ENCODE measurements at regions not wholly inside any gene's neighbourhood (a gene's known extent, or its start where the extent isn't known, plus 50 kb on each side); places are given as distances from the start of the nearest gene placed in this dataset.

DNA sequence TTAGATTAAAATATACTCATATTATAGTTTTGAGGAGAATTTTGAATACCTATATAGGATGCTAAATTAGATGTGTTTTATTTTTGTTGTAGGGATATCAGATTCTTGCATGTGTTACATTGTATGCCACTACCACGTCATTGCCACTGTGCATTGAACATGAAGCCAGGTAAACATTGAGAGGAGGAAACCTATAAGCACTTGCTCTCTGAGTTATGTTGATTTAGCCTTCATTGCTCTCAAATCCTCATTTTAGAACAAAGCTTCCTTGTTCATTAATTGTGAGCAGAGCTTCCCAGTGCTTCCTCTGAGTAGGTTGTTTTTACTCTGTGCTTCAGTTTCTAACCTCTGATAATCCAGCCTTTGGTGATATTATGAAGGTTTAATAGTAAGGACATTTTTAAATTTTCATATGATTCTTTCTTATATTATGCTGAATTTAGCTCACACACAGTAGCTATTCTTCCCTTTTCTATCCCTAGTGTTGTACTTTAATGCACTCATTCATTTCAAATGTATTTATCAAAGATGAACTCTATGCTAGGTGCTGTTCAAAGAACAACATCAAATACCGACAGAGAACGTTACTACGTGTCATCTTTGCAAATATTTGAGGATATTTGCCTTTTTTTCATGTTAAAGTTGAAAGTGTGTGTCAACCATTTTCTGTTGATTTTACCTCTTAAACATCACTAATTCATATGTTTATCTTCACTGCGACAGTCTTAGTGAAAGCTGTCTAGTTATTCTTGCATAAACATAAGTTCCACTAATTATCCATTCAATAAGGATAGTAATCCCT lies 1448.0 kb upstream of the MIR17HG start:
- no peaks in the 10 kb centered on the region for H3K27me3 Mint-ChIP-seq
- no peaks in the 10 kb centered on the region for H3K4me1 Mint-ChIP-seq (ENCODE audit: unreplicated experiment)
- H3K4me3 Mint-ChIP-seq, result no peak overlapping the region
- TF ChIP-seq, protein P1, sequence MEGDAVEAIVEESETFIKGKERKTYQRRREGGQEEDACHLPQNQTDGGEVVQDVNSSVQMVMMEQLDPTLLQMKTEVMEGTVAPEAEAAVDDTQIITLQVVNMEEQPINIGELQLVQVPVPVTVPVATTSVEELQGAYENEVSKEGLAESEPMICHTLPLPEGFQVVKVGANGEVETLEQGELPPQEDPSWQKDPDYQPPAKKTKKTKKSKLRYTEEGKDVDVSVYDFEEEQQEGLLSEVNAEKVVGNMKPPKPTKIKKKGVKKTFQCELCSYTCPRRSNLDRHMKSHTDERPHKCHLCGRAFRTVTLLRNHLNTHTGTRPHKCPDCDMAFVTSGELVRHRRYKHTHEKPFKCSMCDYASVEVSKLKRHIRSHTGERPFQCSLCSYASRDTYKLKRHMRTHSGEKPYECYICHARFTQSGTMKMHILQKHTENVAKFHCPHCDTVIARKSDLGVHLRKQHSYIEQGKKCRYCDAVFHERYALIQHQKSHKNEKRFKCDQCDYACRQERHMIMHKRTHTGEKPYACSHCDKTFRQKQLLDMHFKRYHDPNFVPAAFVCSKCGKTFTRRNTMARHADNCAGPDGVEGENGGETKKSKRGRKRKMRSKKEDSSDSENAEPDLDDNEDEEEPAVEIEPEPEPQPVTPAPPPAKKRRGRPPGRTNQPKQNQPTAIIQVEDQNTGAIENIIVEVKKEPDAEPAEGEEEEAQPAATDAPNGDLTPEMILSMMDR (conservative IDR thresholded peaks at IDR 0.05), result no peak
- DNase-seq (ENCODE audit: extremely low spot score, unreplicated experiment), result no peak
- no peaks in the 10 kb centered on the region for H3K36me3 Mint-ChIP-seq
- no peaks in the 10 kb centered on the region for H3K9me3 Mint-ChIP-seq
- H3K27ac Mint-ChIP-seq, result no peak overlapping the region

DNA sequence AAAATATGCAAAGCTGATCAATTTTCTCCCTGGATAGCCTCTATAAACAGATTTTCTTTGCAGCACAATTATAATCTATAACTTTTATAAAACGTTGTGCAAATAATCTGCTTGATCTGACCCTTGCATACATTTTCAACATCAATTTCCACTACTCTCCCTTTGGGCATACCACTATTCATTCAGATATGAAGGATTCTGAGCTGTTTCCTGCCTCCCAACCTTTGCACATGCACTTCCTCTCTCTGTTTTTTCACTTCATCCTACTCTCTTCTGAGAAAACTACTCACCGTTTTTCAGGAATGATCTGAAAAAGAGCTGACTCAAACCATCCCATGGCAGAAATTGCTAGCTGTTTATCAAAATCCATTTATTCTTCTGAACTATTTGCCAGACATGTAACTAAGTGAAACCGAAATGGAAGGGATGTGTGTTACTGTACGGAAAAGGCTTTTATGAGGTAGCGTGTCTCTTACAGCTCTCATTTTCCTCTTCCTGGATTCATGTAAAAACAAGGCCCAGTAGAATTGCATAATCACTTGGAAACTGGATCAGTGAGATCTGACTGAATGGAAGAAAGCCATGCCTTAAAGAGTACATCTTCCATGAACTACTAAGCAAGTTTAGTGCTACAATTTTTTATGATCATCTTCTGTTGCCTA lies 1447.3 kb upstream of the MIR17HG start:
- no peaks in the 10 kb centered on the region for H3K9me3 Mint-ChIP-seq
- DNase-seq (ENCODE audit: extremely low spot score, unreplicated experiment), result no peak
- TF ChIP-seq, protein P1 (conservative IDR thresholded peaks at IDR 0.05), result no peak
- no peaks in the 10 kb centered on the region for H3K36me3 Mint-ChIP-seq
- no peak overlapping the region for H3K27ac Mint-ChIP-seq
- no peaks in the 10 kb centered on the region for H3K4me1 Mint-ChIP-seq (ENCODE audit: unreplicated experiment)
- H3K27me3 Mint-ChIP-seq, result no peaks in the 10 kb centered on the region
- no peak overlapping the region for H3K4me3 Mint-ChIP-seq

DNA sequence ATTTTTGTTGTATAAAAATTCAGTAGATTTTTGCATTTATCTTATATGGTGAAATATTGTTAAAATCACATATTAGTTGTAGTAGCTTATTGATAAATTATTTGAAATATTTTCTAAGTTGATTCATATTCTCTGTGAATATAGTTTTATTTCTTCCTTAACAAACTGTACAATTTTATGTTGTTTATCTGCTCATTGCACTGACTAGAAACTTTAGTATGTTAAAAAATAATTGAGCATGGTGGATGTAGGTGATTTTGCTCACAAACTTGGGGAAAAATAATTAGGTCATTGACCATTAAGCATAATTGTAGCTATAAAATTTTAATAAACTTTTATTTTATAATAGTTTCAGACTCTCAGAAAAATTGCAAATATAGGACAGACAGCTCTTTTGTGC lies 1445.3 kb upstream of the MIR17HG start:
- H3K4me3 Mint-ChIP-seq, result no peak overlapping the region
- TF ChIP-seq, protein P1 (conservative IDR thresholded peaks at IDR 0.05), result no peak
- no peaks in the 10 kb centered on the region for H3K4me1 Mint-ChIP-seq (ENCODE audit: unreplicated experiment)
- H3K9me3 Mint-ChIP-seq, result no peaks in the 10 kb centered on the region
- H3K36me3 Mint-ChIP-seq, result no peaks in the 10 kb centered on the region
- no peak for DNase-seq (ENCODE audit: extremely low spot score, unreplicated experiment)
- no peak overlapping the region for H3K27ac Mint-ChIP-seq
- no peaks in the 10 kb centered on the region for H3K27me3 Mint-ChIP-seq

DNA sequence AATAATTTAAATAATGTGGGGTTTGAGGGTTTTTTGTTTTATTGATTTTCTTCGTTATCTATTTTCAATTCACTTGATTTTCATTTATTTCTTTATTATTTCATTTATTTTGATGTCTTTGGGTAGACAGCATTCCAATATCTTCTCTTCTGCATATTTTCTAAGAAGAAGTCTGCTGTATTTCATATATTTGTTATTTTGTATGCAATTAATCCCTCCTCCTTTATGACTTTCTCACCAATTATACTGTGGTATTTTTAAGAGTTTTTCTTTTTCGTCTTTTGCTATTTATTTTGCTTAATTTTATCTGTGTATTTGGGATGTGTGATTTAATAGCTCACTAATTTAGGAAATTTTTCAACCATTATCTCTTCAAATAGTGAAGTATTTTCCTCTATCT lies 1444.4 kb upstream of the MIR17HG start:
- no peak overlapping the region for H3K4me3 Mint-ChIP-seq
- TF ChIP-seq, protein P1 (conservative IDR thresholded peaks at IDR 0.05), result no peak
- H3K27ac Mint-ChIP-seq, result no peak overlapping the region
- no peaks in the 10 kb centered on the region for H3K4me1 Mint-ChIP-seq (ENCODE audit: unreplicated experiment)
- no peaks in the 10 kb centered on the region for H3K36me3 Mint-ChIP-seq
- H3K27me3 Mint-ChIP-seq, result no peaks in the 10 kb centered on the region
- H3K9me3 Mint-ChIP-seq, result no peaks in the 10 kb centered on the region
- no peak for DNase-seq (ENCODE audit: extremely low spot score, unreplicated experiment)

DNA sequence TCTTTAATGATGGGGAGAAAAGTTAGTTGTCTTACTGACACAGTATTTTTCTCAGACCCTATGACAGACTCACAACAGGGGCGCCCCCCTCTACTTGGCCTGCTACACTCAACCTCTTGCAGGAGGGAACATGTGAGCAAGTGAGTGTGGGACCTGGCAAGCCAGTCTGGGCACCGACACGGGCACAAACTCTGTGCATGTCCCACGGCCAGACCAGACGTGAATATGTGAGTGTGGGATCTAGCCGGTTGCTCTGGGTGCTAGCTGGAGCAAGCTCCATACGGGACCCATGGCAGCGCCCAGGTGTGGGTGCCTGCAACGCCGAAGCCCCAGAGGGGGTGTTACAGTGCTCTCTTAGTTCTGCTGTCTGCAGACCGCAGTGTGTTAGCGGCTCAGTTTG lies 1437.3 kb upstream of the MIR17HG start:
- no peak for DNase-seq (ENCODE audit: extremely low spot score, unreplicated experiment)
- Mint-ChIP-seq H3K27me3 (no peaks in the 10 kb centered on the region), H3K36me3 (no peaks in the 10 kb centered on the region), H3K4me3 (no peak overlapping the region), H3K4me1 (ENCODE audit: unreplicated experiment) (no peaks in the 10 kb centered on the region), H3K9me3 (no peaks in the 10 kb centered on the region), H3K27ac (no peak overlapping the region)
- TF ChIP-seq, protein P1 (conservative IDR thresholded peaks at IDR 0.05), result no peak

All from type B pancreatic cell (in vitro differentiated cells).